Effector memory CD8-positive, alpha-beta T cell (primary cell): ENCODE measurements at regions not wholly inside any gene's neighbourhood (a gene's known extent, or its start where the extent isn't known, plus 50 kb on each side); places are given as distances from the start of the nearest gene placed in this dataset.
A peak's percentile ranks its signal among the peaks of the same experiment; 100 is the strongest.

Experiments
- ATAC-seq: fragments of 150-1000 bp; cut with Tn5 transposase; replicated peaks from 2 replicates; pipeline ENCODE4 v1.10.0; 2021; ENCODE audit warnings: mild to moderate bottlenecking, moderate library complexity
- DNase-seq, 3 experiments: peaks; one replicate each; pipeline ENCODE4 v3.0.0; 2021
- H3K27ac Mint-ChIP-seq, 2 donors: one replicate each; pipeline ENCODE4 v1.8.0; 2022; ENCODE audit warnings: mild to moderate bottlenecking in 2 of 2, mixed read lengths in 2 of 2, moderate library complexity in 2 of 2
- H3K27me3 Mint-ChIP-seq, 2 donors: one replicate each; pipeline ENCODE4 v1.8.0; 2022; ENCODE audit warnings: mixed read lengths in 2 of 2
- H3K36me3 Mint-ChIP-seq: one replicate; pipeline ENCODE4 v1.8.0; 2022; ENCODE audit warnings: mild to moderate bottlenecking, moderate library complexity, mixed read lengths; ENCODE audit not compliant: insufficient read depth
- H3K4me1 Mint-ChIP-seq, 2 donors: one replicate each; pipeline ENCODE4 v1.8.0; 2022; ENCODE audit warnings: low read depth in 2 of 2, mixed read lengths in 2 of 2
- H3K4me3 Mint-ChIP-seq, 2 donors: one replicate each; pipeline ENCODE4 v1.8.0; 2022; ENCODE audit warnings: mild to moderate bottlenecking in 2 of 2, mixed read lengths in 2 of 2, moderate library complexity in 2 of 2
- H3K9me3 Mint-ChIP-seq, 2 donors: one replicate each; pipeline ENCODE4 v1.8.0; 2022; ENCODE audit warnings: mixed read lengths in 2 of 2

GRCh38 chrY:14139521-14139920 is 83.5 kb downstream of the VCY1B start:
- DNase-seq (no peak), ATAC-seq (no peak)
- H3K36me3 Mint-ChIP-seq: no peaks in the 10 kb centered on the region
- no peaks in the 10 kb centered on the region for H3K4me1 Mint-ChIP-seq
- no peak overlapping the region for H3K4me3 Mint-ChIP-seq
- no peak overlapping the region for H3K27ac Mint-ChIP-seq
- H3K9me3 Mint-ChIP-seq: no peaks in the 10 kb centered on the region
- H3K27me3 Mint-ChIP-seq: peaks cover 9 to 23% of the 10 kb centered on the region in 2 donors

- peaks cover 0 to 12% of the 10 kb centered on the region in 2 donors for H3K27me3 Mint-ChIP-seq
- no peaks in the 10 kb centered on the region for H3K4me1 Mint-ChIP-seq
- no peak overlapping the region for H3K4me3 Mint-ChIP-seq
- H3K36me3 Mint-ChIP-seq: no peaks in the 10 kb centered on the region
- DNase-seq (no peak), ATAC-seq (no peak)
- peaks cover 3 to 6% of the 10 kb centered on the region in 2 donors for H3K9me3 Mint-ChIP-seq
- H3K27ac Mint-ChIP-seq: no peak overlapping the region
Observed at GRCh38 chrY:14145614-14146013, 89.6 kb downstream of the VCY1B start.

DNA sequence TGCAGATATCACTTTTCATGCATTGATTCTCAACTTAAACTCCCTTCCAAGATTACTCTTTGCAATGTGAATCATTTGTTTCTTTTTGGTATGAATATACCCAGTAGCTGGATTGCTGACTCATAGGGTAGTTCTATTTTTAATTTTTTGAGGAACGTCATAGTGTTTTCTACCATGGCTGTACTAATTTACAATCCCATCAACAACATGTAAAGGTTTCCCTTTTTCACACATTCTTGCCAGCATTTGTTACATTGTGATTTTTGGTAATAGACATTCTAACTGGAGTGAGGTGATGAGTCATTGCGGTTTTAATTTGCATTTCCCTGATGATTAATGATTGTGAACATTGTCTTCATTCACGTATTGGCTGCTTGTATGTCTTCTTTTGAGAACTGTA is 126.7 kb downstream of the VCY1B start:
- DNase-seq: no peak
- ATAC-seq: no peak
- H3K27ac Mint-ChIP-seq: no peak overlapping the region
- H3K9me3 Mint-ChIP-seq: no peaks in the 10 kb centered on the region
- no peak overlapping the region for H3K4me3 Mint-ChIP-seq
- no peaks in the 10 kb centered on the region for H3K27me3 Mint-ChIP-seq
- no peaks in the 10 kb centered on the region for H3K36me3 Mint-ChIP-seq
- H3K4me1 Mint-ChIP-seq: peaks cover 0 to 2% of the 10 kb centered on the region in 2 donors

DNA sequence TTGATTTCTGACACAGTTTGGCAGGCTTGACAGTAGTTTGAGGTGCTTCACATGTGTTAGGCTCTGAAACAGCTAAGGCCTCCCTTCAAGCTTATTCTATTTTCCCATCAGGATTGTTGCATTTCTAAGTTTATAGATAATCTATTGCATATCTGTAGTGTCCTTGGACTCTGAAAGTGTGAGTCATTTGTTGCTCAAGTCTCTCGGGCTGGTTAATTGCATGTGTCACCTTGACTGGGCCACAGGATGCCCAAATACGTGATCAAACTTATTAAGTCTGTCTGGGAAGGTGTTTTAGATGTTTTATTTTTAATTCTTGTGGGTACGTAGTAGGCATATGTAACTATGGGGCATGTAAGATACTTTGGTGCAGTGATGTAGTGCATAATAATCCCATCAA is 166.0 kb downstream of the VCY1B start:
- no peaks in the 10 kb centered on the region for H3K27me3 Mint-ChIP-seq
- no peak overlapping the region for H3K27ac Mint-ChIP-seq
- no peaks in the 10 kb centered on the region for H3K9me3 Mint-ChIP-seq
- ATAC-seq: no peak
- H3K4me3 Mint-ChIP-seq: no peak overlapping the region
- H3K4me1 Mint-ChIP-seq: no peaks in the 10 kb centered on the region
- H3K36me3 Mint-ChIP-seq: no peaks in the 10 kb centered on the region
- DNase-seq: no peak

- ATAC-seq (no peak), DNase-seq (no peak)
- Mint-ChIP-seq H3K4me3 (no peak overlapping the region), H3K27me3 (peaks cover 0 to 59% of the 10 kb centered on the region in 2 donors), H3K36me3 (no peaks in the 10 kb centered on the region), H3K9me3 (peaks cover 0 to 11% of the 10 kb centered on the region in 2 donors), H3K4me1 (no peaks in the 10 kb centered on the region), H3K27ac (no peak overlapping the region)
Observed at GRCh38 chrY:14231703-14232102, 175.7 kb downstream of the VCY1B start.

- DNase-seq (no peak), ATAC-seq (no peak)
- Mint-ChIP-seq H3K27ac (no peak overlapping the region), H3K4me3 (no peak overlapping the region), H3K36me3 (no peaks in the 10 kb centered on the region), H3K27me3 (peaks cover 0 to 60% of the 10 kb centered on the region in 2 donors), H3K4me1 (no peaks in the 10 kb centered on the region), H3K9me3 (peaks cover 0 to 11% of the 10 kb centered on the region in 2 donors)
Observed at GRCh38 chrY:14235070-14235469, 179.0 kb downstream of the VCY1B start.

DNA sequence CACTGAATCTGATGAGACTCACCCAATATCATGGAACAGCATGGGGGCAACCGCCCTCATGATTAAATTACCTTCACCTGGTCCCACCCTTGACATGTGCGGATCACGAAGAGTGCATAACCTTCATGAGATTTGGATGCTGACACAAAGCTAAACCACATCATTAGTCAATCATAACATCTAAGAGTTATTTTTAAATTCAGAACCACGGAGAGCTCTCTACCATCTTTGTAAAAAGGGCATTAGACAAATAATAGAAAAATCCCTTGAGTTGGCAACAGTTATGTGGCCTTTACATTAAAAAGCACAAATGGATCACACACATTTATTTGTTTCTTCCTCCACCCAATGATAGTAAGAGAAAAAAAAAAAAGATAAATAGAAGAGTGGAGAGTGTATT is 182.2 kb downstream of the VCY1B start:
- Mint-ChIP-seq H3K27ac (no peak overlapping the region), H3K4me3 (no peak overlapping the region), H3K9me3 (no peaks in the 10 kb centered on the region), H3K4me1 (no peaks in the 10 kb centered on the region), H3K27me3 (peaks cover 0 to 45% of the 10 kb centered on the region in 2 donors), H3K36me3 (no peaks in the 10 kb centered on the region)
- ATAC-seq (no peak), DNase-seq (no peak)

DNA sequence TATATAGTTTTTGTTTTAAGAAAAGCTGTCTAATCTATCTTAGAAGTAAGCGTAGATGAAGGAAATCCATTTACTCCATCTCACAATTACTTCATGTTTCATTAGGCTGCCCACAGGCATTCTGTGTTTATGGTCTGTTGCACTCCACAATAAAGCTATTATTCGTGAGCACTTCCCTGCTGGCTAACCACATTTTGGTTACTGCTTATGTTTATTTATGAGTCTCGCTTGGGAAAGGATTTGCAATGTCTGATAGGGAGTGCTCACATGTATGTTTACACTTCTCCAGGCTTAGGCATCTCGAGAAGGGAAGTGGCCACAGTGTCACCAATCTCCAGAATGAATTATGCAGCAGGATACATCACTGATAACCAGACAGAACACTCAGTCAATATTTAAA is 190.9 kb downstream of the VCY1B start:
- no peak for ATAC-seq

DNA sequence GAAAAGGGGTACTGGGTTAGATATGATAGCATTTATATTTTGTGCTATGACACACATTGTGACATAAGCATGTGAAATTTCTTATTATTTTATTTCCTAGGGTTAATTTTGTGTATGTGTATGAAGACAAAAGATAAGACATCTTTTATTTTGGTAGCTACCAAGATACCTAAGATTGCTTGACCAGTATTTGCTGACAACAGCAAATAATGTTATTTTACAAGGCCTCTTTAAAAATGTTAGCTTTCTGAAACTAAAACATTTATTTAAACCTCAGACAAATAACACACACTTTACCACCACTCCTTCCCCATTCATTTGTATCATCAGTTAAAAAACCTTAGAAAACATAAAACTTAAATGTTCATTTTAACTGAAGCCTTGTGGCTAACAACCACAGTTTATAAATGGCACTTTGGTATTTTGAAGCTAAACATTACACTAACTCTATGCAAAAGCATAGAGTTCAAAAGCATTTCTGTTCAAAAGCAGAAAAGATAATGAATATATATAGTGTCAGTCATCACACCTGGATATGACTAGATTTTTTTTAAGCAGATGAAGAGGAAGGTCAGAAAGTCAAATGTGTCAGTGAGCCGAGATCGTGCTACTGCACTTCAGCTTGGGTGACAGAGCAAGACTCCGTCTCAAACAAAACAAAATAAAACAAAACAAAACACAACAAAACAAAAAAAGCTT is 193.0 kb downstream of the VCY1B start:
- Mint-ChIP-seq H3K4me1 (peaks cover 0 to 11% of the 10 kb centered on the region in 2 donors), H3K27ac (no peak overlapping the region), H3K36me3 (no peaks in the 10 kb centered on the region), H3K27me3 (no peaks in the 10 kb centered on the region), H3K9me3 (no peaks in the 10 kb centered on the region), H3K4me3 (no peak overlapping the region)
- DNase-seq: no peak
- peak; percentile 46 for ATAC-seq

More for the DNA sequence above, 190.9 kb downstream of the VCY1B start:
- Mint-ChIP-seq H3K36me3 (no peaks in the 10 kb centered on the region), H3K9me3 (no peaks in the 10 kb centered on the region), H3K27ac (no peak overlapping the region), H3K27me3 (no peaks in the 10 kb centered on the region), H3K4me1 (peaks cover 0 to 11% of the 10 kb centered on the region in 2 donors), H3K4me3 (no peak overlapping the region)
- DNase-seq: no peak

DNA sequence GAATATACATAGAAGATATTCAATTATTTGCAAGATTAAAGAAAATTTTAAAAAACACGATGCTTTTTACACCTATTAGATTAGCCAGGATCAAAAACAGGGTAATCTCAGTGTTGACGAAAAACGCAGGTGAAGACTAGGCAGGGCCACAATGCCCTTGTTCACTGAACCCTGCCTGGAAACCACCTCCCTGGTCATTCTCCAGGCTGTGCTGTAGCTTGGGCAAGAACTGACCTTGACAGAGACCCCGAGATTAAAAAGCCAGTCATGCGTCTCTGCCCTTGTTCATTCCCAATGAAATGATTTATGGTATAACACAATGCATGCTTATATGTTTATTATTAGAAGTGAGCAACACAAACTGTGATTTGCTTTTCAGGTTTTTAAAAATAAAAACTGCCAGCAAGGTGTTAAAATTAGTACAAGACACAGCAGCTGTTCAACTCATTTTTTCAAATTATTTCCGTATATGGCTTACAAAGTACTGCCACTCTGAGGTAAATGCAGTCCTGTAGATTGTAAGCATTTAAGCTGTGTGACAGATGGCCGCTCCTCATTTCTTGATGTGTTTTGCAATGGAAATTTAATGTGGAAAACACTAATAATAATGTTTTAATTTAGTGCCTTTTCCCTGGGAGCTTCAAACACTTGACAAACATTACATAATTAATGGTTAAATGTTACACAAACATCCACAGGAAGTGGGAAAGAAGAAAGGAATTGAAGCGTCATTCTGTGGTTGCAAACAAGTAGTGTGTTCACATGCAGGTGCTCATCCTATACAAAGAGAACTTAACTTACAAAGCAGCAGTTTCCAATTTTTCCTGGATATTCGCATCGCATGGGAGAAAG is 200.2 kb downstream of the VCY1B start:
- Mint-ChIP-seq H3K4me3 (peak overlapping the region; percentile 68 to 71), H3K4me1 (peaks cover 11 to 15% of the 10 kb centered on the region in 2 donors), H3K27me3 (no peaks in the 10 kb centered on the region), H3K9me3 (peaks cover 0 to 2% of the 10 kb centered on the region in 2 donors), H3K27ac (peak overlapping the region; percentile 44 to 64), H3K36me3 (no peaks in the 10 kb centered on the region)
- DNase-seq (peak in 1 of 3 experiments; percentile 2), ATAC-seq (peak; percentile 65)

DNA sequence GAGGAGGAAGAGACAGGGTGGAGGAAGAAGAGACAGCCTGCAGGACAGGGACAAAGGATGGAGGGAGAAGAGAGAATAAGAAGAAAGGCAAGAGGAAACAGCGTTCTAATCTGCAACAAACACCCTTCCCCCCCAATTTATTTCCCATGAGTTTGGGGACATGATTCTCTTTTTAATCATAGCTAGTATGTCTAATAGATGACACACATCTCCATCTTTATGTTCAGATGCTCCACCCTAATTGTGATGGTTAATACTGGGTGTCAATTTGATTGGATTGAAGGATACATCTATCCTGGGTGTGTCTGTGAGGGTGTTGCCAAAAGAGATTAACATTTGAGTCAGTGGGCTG is 200.8 kb downstream of the VCY1B start:
- Mint-ChIP-seq H3K4me1 (peaks cover 11 to 15% of the 10 kb centered on the region in 2 donors), H3K9me3 (peaks cover 0 to 2% of the 10 kb centered on the region in 2 donors), H3K36me3 (no peaks in the 10 kb centered on the region), H3K27ac (peak overlapping the region; percentile 44 to 64), H3K27me3 (no peaks in the 10 kb centered on the region), H3K4me3 (peak overlapping the region; percentile 68 to 71)
- ATAC-seq: peak; percentile 19
- DNase-seq: no peak

GRCh38 chrY:14277029-14277428 is 221.0 kb downstream of the VCY1B start:
- Mint-ChIP-seq H3K27me3 (peaks cover 0 to 10% of the 10 kb centered on the region in 2 donors), H3K4me1 (no peaks in the 10 kb centered on the region), H3K4me3 (no peak overlapping the region), H3K36me3 (no peaks in the 10 kb centered on the region), H3K27ac (no peak overlapping the region), H3K9me3 (no peaks in the 10 kb centered on the region)
- DNase-seq (no peak), ATAC-seq (no peak)

DNA sequence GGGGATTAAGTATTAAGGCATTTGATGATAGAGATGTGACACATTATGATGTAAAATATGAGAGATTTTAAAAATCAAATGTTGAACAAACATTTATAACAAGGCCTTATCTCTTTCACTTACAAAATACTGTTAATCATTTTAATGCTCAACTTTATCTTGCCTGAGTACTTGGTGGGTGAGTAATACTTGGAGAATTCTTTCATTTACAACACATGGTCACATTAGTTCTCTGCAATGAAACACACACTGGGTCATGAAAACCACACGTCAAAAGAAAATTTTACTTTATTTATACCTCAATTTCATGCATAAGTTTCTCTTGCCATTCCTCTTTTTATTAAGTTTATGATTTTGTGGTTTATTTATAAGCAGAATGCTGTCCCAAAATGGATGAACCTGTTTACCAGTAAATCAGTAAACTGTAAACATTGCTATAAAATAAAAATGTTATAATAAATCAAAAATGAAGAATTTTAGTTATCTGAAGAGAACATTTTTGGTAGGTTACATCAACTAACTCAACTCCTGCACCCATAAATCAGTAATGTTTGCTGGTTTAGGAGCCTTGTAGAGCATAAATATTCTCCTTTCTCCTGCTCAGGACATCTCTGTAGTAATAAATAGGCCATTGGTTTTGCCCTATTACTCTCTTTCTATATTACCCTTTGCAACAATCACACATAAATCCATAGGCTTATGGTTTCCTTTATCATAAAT is 233.5 kb upstream of the NLGN4Y start:
- no peak for DNase-seq
- no peaks in the 10 kb centered on the region for H3K27me3 Mint-ChIP-seq
- H3K27ac Mint-ChIP-seq: no peak overlapping the region
- ATAC-seq: no peak
- H3K4me3 Mint-ChIP-seq: no peak overlapping the region
- no peaks in the 10 kb centered on the region for H3K4me1 Mint-ChIP-seq
- peaks cover 0 to 3% of the 10 kb centered on the region in 2 donors for H3K9me3 Mint-ChIP-seq
- H3K36me3 Mint-ChIP-seq: no peaks in the 10 kb centered on the region
